ENCODE measurements at regions not wholly inside any gene's neighbourhood (a gene's known extent, or its start where the extent isn't known, plus 50 kb on each side); places are given as distances from the start of the nearest gene placed in this dataset.
A peak's percentile ranks its signal among the peaks of the same experiment; 100 is the strongest.

DNA sequence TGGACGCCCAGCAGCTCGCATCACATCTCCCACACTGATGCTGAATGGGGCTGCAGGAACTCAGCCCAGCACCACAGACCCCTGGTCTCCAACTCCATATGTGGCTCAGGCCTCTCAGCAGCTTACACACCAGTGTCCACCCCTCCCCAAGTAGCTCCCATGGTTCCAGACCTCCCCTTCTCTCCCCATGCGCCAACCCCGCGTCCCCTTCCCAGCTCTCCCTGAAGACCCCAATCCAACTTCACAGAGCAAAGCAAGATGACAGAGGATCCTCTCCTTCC, 188.9 kb downstream of the SH3BP4 start:
- no peak for DNase-seq (ENCODE audit: low spot score)

DNA sequence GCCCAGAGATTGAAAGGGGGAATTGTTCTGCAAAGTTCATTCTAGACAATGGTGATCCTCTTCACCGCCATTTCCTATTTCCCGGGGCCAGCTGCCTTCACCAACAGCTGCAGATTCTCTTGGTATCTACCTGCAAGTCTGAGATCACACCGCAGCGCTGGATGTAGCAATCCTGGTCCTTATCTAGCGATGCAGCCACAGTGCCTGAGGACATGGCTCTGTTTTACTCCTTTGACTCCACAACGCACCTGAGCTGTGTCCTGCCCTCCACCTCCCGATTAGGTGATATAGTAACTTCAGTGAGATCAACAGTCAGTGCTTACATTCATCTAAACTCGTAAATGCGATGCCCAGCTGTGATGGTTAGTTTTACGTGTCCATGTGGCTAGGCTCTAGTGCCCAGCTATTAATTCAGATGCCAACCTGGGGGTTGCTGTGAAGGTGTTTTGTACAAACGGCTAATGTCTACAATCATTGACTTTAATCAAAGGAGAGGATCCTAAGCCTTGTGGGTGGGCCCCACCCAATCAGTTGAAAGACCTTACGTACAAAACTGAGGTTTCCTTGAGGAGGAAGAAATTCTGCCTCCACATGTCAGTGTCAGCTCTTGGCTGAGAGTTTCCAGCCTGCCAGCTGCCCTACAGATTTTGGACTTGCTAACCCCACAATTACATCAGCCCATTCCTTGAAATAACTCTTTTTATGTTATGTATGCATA, 189.8 kb downstream of the SH3BP4 start:
- DNase-seq (ENCODE audit: low spot score): no peak

DNA sequence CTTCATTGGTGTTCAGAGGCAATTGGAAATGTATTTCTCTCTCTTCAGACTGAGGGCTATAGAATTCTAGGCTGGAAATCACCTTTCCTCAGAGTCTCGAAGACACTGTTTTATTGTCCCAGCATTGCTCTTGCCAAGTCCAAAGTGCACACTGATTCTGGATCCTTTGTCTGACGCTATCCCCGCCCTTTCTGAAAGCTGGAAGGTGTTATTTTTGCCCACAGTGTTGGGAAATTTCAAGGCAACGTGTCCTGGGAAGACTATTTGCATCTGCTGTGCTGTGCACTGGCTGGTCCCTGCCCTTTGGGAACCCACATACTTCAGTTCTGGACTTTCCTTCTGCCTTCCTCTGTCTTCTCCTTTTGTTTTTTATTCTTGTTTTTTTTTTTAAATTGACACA, 190.8 kb downstream of the SH3BP4 start:
- no peak for DNase-seq (ENCODE audit: low spot score)

DNA sequence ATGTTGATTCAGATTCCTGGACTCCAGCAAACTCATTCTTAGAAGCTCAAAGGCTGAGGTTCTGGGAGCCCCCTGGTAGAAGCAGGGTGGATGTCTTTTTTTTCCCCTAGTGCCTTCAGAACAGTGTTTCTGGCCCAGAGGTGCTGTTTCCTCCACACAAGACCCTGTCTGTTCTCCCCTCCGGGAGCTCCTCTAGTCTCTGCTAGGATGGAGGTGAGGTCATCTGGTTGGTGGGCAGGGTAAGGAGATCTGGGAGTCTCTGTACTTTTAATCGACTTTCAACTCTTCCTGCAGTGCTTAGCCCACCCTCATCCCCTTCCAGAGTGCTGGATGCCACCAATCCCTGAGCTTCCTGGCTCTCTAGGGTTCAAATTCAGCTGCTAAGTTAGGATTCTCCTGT, 192.0 kb downstream of the SH3BP4 start:
- no peak for DNase-seq (ENCODE audit: low spot score)

DNA sequence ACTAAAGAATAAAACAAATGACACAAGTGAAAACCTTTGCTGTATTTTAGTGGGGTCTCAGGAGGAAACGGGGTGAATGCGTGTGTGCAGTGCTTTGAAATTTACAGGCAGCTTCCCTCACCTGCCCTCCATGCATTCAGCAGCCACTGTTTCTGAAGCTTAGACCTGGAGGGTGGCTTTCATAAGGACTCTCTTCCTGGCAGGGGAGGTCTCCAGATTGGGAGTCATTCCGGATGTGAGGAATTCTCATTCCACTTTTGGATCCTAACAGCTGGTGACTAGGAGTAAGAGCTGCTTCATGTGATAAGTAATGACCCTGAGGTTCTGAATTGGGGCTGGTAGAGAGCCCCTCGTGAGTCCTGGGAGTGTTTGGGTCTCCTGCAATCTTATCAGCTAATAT, 192.5 kb downstream of the SH3BP4 start:
- no peak for DNase-seq (ENCODE audit: low spot score)

DNA sequence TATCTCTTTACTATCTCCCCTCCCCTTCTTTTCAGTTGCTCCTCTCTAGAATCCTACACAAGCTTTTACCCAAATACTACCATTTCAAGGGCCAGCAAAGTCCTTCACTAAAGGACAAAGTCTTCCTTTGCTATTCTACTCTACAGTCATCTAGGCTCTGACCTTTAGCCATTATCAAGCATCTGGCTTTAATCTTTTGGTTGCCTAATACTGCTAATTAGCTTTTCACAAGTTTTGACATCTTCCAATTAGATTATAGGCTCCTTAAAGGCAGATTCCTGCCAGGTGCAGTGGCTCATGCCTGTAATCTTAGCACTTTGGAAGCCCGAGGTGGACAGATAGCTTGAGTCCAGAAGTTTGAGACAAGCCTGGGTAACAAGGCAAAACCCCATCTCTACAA, 194.4 kb downstream of the SH3BP4 start:
- DNase-seq (ENCODE audit: low spot score): peak; percentile 66

DNA sequence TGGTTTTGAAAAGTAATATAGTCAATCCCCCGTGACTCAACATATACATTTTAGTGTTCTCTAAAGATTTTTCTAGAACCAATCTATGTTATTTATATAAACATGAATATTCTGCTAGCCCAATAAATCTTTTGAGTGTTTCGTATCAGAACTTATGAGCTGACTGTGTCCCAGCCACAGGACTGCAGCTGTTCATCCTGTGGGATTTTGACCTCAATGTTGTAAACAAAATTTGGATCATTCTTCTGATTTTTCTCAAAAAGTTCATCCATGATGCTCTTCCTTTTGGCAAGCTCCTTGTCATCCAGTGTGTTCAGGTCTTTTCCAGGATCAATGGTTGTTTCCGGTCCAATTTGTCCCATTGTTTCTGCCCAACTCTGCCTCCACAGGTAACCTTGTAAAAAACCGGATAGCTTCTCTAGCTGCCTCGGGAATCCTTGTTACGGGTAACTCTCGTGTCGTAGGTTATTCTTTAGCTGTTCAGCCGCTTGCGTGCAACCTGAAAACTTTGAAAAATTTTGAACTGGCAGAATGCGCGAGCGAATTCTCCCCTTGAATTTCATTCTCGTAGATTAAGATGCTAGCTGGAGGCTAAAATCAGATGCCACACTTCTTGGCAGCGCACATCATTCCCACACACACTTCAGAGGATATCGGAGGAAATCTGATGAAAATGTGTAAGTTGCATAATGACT, 195.2 kb downstream of the SH3BP4 start:
- DNase-seq (ENCODE audit: low spot score): no peak

DNA sequence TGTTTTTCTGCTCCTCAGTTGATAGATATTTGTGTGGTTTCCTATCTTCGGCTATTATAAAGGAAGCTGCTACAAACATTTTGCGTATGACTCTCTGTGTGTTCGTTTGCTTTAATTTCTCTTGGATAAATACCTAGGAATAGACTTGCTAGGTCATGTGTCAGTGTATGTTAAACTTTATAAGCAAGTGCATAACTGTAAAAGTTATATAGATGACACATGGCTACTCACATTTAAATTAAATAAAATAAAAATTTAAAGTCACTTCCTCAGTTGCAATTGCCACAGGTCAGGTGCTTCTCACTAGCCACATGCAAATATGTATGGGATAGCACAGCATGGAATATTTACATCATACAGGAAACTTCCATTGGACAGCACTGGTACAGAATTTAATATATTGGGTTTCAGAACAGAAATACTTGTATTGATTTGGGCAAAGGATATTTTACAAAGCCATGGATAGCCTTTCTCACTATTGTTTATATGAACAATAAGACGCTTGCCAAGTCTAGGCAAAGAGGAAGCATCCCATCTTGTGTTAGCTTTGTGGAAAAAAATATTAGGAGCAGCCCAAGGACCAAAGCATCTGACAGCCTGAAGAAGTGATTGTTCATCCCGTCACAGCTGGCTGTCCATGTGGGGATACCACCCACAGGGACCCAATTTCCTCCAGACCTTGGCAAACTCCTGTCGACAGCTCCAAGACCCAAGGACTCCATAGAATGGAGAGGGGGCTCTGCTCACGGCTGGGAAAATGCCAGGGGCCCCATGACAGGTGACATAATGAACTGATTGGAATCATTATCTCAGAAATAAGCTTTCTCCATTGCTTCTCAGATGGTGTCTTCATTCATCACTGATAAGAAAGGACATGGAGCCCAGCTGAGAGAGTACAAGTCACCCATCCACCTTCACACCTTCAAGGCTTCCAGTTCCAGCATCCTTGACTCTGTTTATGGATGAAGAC, 196.7 kb downstream of the SH3BP4 start:
- no peak for DNase-seq (ENCODE audit: low spot score)

DNA sequence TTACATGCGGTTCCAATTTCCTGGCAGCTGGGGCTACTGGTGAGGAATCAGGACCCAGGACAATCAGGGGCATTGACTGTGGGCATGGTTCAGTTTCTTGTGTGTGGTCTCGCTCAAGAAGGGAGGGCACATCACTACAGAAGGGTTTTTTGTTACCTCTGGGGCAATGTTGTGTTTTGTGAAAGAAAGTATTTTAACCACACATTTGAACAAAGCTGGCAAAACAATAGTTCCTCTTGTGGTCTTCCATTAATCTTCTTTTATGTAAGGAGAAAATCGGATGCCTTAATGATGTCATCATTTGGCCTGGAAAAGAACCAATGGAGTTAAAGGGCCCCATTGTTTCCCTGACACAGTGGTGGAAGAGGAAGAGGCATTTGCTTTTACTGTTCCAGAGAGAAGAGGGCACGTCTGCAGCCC, 197.4 kb downstream of the SH3BP4 start:
- no peak for DNase-seq (ENCODE audit: low spot score)

DNA sequence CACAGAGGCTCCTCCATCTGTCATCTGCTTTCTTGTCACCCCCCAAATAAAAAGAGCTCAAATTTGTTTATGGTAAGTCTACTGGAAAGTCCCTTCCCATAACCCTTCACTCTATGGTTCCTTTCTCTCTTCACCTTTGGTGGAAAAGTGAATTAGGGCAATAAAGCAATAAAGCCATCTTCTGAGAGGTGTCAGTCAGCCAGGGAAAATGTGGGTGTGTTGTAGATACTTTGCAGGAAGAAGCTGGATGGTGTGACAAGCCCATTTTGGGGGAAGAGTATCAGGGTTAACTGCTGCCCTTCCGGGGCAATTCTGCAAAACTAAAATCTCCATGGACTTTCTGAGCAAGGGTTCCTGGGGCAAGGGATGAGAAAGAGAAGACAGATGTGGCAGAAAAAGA, 197.9 kb downstream of the SH3BP4 start:
- no peak for DNase-seq (ENCODE audit: low spot score)

DNA sequence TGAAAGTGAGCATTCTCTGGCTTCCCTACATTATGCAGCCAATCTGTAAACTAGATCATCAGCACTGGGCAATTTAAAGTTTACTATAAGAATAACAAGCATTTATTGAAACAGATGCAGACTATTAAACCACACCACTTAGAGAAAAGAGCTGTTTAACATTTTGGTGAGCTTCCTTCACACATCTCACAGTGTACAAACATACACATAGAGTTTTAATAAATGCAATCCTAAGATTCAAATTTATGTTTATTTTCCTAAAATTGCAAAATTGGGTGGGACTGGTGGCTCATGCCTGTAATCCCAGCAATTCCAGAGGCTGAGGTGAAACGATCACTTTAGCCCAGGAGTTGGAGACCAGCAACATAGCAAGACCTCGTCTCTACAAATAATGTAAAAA, 199.3 kb downstream of the SH3BP4 start:
- no peak for DNase-seq (ENCODE audit: low spot score)

DNA sequence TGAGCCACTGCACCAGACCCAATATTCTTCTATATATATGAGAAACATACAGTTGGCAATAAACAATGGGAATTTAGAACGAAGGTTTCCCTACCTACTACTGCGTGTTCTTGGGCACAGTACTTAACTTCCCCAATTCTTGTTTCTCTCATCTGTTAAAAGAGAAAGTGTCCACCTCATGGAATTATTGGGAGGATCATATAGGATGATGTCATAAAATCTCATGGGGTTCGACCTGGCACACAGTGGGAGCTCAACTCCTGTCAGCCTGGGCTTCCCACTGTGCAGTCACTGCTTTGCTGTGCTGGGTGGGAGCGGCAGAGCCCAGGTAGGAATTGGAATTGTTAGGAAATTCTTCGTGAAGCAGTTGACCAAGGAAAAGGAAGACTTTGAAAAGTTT, 203.3 kb downstream of the SH3BP4 start:
- no peak for DNase-seq (ENCODE audit: low spot score)

DNA sequence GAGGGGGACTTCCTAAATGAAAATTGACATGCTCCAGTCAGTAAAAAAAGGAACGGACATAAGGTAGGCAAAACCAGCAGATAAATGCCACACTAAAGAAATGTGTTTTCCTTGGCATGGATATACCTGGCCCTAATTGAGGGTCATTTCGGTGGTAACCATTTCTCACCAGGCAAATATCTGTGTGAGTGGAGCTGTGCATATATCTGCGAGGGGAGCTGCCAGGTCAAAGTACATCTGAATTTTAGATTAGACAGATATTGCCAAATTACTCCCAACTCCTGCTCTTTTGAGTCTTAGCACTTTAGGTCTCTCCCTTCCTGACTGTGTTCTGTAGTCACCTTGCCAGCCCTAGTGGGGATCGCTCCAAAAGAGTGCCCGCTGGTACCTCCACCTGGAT, 204.2 kb downstream of the SH3BP4 start:
- DNase-seq (ENCODE audit: low spot score): no peak

DNA sequence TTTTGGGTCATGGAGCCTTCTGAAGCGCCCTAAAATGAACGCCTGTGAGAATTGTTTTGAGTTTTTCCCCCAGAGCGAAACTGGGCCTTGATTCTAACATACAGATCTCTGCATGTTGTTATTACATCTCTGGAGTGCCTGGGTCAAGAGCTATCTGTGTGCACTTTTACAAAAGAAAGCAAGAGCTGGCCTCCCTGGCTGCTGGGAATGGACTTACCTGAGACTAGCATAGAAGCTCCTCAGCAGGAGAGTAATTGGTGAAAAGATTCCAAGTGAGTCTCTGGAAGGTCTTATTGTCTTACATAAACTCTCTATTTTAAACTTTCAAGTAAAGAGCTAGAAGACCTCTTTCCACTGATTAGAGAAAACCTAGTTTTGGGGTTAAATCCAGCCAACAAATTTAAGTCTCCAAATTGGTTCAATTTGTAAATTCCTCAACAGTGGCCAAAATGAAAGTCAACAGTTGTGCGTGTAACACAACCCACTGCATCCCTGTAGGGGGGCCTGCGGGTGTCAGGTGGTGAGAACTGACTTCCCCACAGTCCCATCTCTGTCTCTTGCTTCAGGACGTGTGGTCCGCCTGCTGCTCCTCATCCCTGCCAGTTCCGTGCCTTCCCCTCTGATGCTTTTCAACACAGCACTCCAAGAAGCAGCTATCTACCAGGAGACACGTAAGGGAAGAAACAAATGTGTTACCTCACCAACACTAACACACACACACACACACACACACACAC, 206.1 kb downstream of the SH3BP4 start:
- DNase-seq (ENCODE audit: low spot score): no peak

DNA sequence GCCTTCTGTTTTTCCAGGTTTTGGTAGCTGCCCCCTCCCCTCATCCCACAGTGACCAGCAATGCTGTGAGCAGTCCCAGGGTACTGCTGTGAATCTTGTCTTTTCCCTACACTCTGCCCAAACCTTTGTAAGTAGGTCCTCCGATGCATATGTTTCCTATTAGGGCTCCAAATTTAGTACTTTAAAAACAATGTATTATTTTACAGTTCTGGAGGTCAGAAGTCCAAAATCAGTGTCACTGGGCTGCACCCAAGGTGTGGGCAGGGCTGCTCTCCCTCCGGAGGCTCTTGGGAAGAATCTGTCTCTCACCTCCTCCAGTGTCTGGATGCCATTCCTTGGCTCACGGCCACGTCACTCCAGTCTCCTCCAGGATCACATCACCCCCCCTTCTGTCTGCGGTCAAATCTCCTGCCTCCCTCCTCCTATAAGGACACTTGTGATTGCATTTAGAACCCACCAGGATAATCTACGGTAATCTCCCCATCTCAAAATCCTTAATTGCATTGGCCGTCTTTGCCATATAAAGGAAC, 208.5 kb downstream of the SH3BP4 start:
- no peak for DNase-seq (ENCODE audit: low spot score)

DNA sequence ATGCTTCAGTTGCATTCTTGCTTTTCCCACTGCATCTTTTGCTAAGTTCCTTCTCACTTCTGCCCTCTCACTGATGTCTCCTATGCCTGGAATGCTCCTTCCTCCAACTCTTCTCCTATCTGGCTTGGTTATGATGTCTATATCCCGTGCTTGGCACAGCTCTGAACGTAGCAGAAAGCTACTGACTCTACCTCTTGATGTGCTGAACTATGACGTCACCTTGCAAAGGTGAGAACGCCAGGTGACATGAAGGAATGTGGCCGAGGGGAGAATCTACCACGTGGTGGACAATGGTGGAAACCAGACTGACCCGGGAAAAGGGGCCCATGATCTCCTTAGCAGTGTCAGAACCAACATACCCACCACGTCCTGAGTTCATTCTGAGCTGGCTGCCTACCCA, 209.7 kb downstream of the SH3BP4 start:
- DNase-seq (ENCODE audit: low spot score): no peak

DNA sequence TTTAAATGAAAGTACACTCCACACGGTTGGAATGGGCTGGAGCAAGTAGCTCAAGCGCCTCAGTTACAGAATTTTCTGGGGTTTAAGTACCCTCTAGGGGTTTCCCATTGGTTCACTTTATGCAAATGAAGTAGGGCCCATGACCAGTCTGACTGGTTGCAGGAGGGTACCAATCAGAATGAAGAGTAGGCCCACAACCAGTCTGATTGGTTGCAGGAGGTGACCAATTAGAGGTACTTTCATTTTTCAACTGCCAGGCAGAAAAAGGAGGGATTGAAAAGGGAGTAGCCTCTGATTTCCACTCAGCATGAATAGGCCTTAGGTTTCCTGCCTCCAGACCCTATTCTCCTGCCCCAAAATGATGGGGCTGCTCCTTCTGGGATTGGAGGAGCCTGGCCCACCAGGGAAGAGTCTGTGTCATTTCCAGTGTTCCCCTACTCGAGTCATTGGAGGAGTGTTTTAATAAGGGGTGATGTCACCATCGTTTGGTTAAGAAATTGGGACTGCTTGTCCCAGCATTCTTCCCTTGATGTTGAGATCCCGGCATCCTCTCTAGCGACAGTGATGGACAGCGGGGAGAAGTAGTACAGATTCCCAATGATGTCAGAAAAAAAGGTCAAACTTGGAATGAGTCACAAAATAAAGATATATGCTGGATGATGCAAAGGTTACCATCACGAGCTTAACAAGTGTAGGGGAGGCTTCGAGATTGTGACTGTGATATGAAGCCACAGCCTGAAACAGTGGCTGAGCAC, 210.4 kb downstream of the SH3BP4 start:
- DNase-seq (ENCODE audit: low spot score): no peak

DNA sequence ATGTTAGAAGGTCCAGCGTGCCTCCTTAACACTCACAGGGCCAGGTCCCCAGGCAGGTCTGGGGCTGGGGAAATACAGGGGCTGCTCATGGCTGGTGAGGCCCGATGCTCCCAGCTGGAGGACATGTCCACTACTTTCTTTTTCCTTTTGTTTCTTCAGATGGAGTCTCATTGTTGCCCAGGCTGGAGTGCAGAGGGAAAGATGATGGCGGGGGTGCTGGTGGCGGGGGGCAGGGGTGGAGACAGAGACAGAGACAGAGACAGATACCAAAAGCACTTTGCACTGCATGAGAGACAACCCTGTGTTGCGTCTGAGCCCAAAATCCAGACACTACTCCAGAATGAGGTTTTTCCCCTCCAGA, 211.0 kb downstream of the SH3BP4 start:
- no peak for DNase-seq (ENCODE audit: low spot score)

DNA sequence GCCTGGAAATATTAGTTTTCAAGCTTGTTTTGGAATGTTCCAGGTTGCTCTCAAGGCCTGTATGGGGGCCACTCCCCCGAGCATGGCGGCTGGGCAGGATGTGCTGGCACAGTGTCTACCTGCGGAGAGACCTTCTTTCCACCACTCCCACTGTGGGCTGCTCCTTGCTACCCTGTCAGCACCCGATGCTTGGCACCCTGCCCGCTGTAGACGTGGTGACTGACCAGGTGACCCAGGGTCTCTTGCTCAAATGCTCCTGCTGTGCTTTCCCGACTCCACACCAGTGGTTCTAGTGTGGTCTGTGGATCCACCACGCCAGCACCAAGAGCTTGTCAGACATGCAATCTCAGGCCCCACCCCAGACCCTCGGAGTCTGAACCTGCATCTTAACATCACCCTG, 213.3 kb downstream of the SH3BP4 start:
- DNase-seq (ENCODE audit: low spot score): no peak

DNA sequence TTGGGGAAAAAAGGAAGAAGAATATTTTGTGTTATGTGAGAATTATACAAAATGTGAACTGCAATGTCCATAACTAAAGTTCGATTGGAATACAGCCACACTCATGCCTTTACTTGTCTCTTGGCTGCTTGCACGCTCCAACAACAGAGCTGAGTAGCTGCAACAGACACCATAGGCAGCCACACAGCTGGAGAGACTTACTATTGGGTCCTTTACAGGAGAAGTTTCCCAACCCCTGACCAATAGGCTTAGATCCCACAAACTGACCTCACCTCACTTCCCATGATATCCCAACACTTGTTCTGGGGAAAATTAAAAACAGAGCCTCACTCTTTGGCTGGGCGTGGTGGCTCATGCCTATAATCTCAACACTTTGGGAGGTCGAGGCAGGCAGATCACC, 213.8 kb downstream of the SH3BP4 start:
- DNase-seq (ENCODE audit: low spot score): no peak
